ENCODE measurements at regions not wholly inside any gene's neighbourhood (a gene's known extent, or its start where the extent isn't known, plus 50 kb on each side); places are given as distances from the start of the nearest gene placed in this dataset.

- no peak overlapping the region for H3K27ac ChIP-seq (ENCODE audit: low read depth in 2 of 2, low read length in 1 of 2)
- WGBS, 2 donors = 91 to 96% methylated on average over 10 of the region's 10 CpGs
- H3K4me3 ChIP-seq (ENCODE audit: low read depth in 1 of 2, low read length in 2 of 2) = no peak overlapping the region
- H3K9me3 ChIP-seq (ENCODE audit: control insufficient read depth in 2 of 2, insufficient read depth in 1 of 2, low read depth in 1 of 2, low read length in 1 of 2) = peaks cover 0 to 3% of the 10 kb centered on the region in 2 donors
- no peaks in the 10 kb centered on the region for H3K4me1 ChIP-seq (ENCODE audit: control insufficient read depth in 2 of 2, insufficient read depth in 2 of 2, low read length in 1 of 2)
- H3K27me3 ChIP-seq (ENCODE audit: control insufficient read depth in 1 of 2, insufficient read depth in 2 of 2, low read length in 2 of 2) = no peaks in the 10 kb centered on the region
- H3K36me3 ChIP-seq (ENCODE audit: control insufficient read depth in 2 of 2, insufficient read depth in 2 of 2, low read length in 1 of 2) = no peaks in the 10 kb centered on the region
These were observed 253.6 kb upstream of the NOX3 start for GRCh38 chr6:155709262-155709661.

GRCh38 chr6:155708100-155708499 is 252.5 kb upstream of the NOX3 start:
- no peak overlapping the region for H3K27ac ChIP-seq (ENCODE audit: low read depth in 2 of 2, low read length in 1 of 2)
- peaks cover 0 to 3% of the 10 kb centered on the region in 2 donors for H3K9me3 ChIP-seq (ENCODE audit: control insufficient read depth in 2 of 2, insufficient read depth in 1 of 2, low read depth in 1 of 2, low read length in 1 of 2)
- H3K4me1 ChIP-seq (ENCODE audit: control insufficient read depth in 2 of 2, insufficient read depth in 2 of 2, low read length in 1 of 2) = no peaks in the 10 kb centered on the region
- no peak overlapping the region for H3K4me3 ChIP-seq (ENCODE audit: low read depth in 1 of 2, low read length in 2 of 2)
- peaks cover 0 to 2% of the 10 kb centered on the region in 2 donors for H3K27me3 ChIP-seq (ENCODE audit: control insufficient read depth in 1 of 2, insufficient read depth in 2 of 2, low read length in 2 of 2)
- no peaks in the 10 kb centered on the region for H3K36me3 ChIP-seq (ENCODE audit: control insufficient read depth in 2 of 2, insufficient read depth in 2 of 2, low read length in 1 of 2)
- WGBS, 2 donors = 96 to 98% methylated on average over 5 of the region's 5 CpGs

GRCh38 chr6:155706806-155707205 is 251.2 kb upstream of the NOX3 start:
- no peak overlapping the region for H3K4me3 ChIP-seq (ENCODE audit: low read depth in 1 of 2, low read length in 2 of 2)
- no peak overlapping the region for H3K27ac ChIP-seq (ENCODE audit: low read depth in 2 of 2, low read length in 1 of 2)
- WGBS, 2 donors = 84 to 89% methylated on average over 1 of the region's 1 CpG
- peaks cover 0 to 3% of the 10 kb centered on the region in 2 donors for H3K9me3 ChIP-seq (ENCODE audit: control insufficient read depth in 2 of 2, insufficient read depth in 1 of 2, low read depth in 1 of 2, low read length in 1 of 2)
- peaks cover 0 to 2% of the 10 kb centered on the region in 2 donors for H3K27me3 ChIP-seq (ENCODE audit: control insufficient read depth in 1 of 2, insufficient read depth in 2 of 2, low read length in 2 of 2)
- no peaks in the 10 kb centered on the region for H3K4me1 ChIP-seq (ENCODE audit: control insufficient read depth in 2 of 2, insufficient read depth in 2 of 2, low read length in 1 of 2)
- H3K36me3 ChIP-seq (ENCODE audit: control insufficient read depth in 2 of 2, insufficient read depth in 2 of 2, low read length in 1 of 2) = no peaks in the 10 kb centered on the region

DNA sequence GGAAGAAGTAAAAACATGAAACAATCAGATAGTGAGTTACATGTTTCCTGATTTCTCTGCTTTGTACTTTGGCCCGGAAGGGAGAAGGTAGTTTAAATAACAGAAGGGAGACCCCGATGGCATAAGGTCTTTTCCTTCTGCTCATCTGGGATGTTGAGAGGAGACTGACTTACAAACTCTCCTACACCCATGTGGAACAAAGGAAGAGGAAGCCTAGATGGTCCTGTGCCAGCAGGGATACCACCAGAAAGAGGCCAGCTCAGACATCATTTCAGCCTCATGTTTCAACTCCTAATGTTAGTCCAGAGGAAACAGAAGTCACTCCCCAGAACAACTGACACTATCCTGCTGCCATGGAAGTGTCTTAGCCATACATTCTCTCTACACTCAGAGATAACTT is 250.7 kb upstream of the NOX3 start:
- no peaks in the 10 kb centered on the region for H3K4me1 ChIP-seq (ENCODE audit: control insufficient read depth in 2 of 2, insufficient read depth in 2 of 2, low read length in 1 of 2)
- peaks cover 0 to 3% of the 10 kb centered on the region in 2 donors for H3K9me3 ChIP-seq (ENCODE audit: control insufficient read depth in 2 of 2, insufficient read depth in 1 of 2, low read depth in 1 of 2, low read length in 1 of 2)
- H3K27me3 ChIP-seq (ENCODE audit: control insufficient read depth in 1 of 2, insufficient read depth in 2 of 2, low read length in 2 of 2) = peaks cover 0 to 2% of the 10 kb centered on the region in 2 donors
- no peak overlapping the region for H3K27ac ChIP-seq (ENCODE audit: low read depth in 2 of 2, low read length in 1 of 2)
- 72 to 73% methylated on average over 2 of the region's 2 CpGs for WGBS, 2 donors
- H3K4me3 ChIP-seq (ENCODE audit: low read depth in 1 of 2, low read length in 2 of 2) = no peak overlapping the region
- H3K36me3 ChIP-seq (ENCODE audit: control insufficient read depth in 2 of 2, insufficient read depth in 2 of 2, low read length in 1 of 2) = no peaks in the 10 kb centered on the region

DNA sequence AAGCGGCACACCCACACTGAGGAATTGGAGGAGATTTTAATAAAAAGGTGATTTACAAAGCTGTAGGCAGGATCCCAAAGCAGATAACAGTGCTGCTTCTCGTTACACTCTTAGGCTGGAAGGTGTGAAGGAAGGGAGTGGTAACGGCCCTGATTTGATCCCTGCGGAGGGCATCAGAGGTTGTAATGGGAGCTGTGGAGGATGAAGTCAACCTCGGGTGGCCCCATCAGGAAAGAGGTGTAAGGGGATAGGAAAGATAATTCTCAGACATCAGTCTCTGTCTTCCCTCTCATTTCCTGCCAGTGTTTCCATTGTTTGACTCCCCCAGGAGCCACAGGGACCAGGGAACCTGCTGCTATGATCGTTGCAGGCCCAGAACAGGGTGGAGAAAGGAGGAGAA is 245.7 kb upstream of the NOX3 start:
- Histone ChIP-seq H3K36me3 (ENCODE audit: control insufficient read depth in 2 of 2, insufficient read depth in 2 of 2, low read length in 1 of 2) (no peaks in the 10 kb centered on the region), H3K27ac (ENCODE audit: low read depth in 2 of 2, low read length in 1 of 2) (no peak overlapping the region), H3K4me1 (ENCODE audit: control insufficient read depth in 2 of 2, insufficient read depth in 2 of 2, low read length in 1 of 2) (no peaks in the 10 kb centered on the region), H3K27me3 (ENCODE audit: control insufficient read depth in 1 of 2, insufficient read depth in 2 of 2, low read length in 2 of 2) (peaks cover 0 to 2% of the 10 kb centered on the region in 2 donors), H3K4me3 (ENCODE audit: low read depth in 1 of 2, low read length in 2 of 2) (no peak overlapping the region), H3K9me3 (ENCODE audit: control insufficient read depth in 2 of 2, insufficient read depth in 1 of 2, low read depth in 1 of 2, low read length in 1 of 2) (no peaks in the 10 kb centered on the region)
- WGBS, 2 donors = 71 to 73% methylated on average over 6 of the region's 6 CpGs

DNA sequence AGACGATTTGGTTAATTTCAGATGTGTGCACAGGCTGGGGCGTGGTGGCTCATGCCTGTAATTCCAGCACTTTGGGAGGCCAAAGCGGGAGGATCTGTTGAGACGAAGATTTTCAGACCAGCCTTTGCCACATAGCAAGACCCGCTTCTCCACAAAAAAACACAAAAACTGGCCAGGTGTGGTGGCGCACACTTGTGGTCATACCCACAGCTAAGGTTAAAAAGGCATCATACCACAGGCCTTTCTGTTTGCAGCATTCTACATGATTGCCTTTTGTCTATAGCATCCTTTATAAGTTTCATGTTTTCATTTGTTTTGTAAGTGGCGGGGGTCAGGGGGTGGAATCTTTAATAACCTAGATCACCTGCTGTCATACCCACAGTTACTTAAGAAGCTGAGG is 239.9 kb upstream of the NOX3 start:
- no peaks in the 10 kb centered on the region for H3K9me3 ChIP-seq (ENCODE audit: control insufficient read depth in 2 of 2, insufficient read depth in 1 of 2, low read depth in 1 of 2, low read length in 1 of 2)
- 87 to 90% methylated on average over 7 of the region's 7 CpGs for WGBS, 2 donors
- no peaks in the 10 kb centered on the region for H3K36me3 ChIP-seq (ENCODE audit: control insufficient read depth in 2 of 2, insufficient read depth in 2 of 2, low read length in 1 of 2)
- no peaks in the 10 kb centered on the region for H3K4me1 ChIP-seq (ENCODE audit: control insufficient read depth in 2 of 2, insufficient read depth in 2 of 2, low read length in 1 of 2)
- H3K4me3 ChIP-seq (ENCODE audit: low read depth in 1 of 2, low read length in 2 of 2) = no peak overlapping the region
- H3K27me3 ChIP-seq (ENCODE audit: control insufficient read depth in 1 of 2, insufficient read depth in 2 of 2, low read length in 2 of 2) = no peaks in the 10 kb centered on the region
- no peak overlapping the region for H3K27ac ChIP-seq (ENCODE audit: low read depth in 2 of 2, low read length in 1 of 2)

DNA sequence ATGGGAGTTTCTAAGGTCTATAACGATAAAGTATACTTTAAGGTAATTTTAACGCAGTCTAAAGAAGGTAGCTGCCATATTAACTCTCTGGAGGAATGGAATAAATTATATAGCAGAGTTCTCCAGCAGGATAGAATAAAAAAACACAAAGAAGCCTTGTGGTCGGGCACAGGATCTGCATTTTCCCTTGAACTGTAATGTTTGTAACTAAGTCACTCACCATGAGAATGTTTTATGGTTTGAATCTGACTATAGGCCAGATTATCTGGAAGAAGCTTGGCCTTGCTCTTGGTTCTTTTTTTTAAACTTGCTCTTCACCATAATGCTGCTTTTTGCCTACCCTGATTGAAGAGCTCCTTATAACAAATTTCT is 238.8 kb upstream of the NOX3 start:
- H3K27ac ChIP-seq (ENCODE audit: low read depth in 2 of 2, low read length in 1 of 2) = no peak overlapping the region
- WGBS, 2 donors = 75 to 91% methylated on average over 3 of the region's 3 CpGs

GRCh38 chr6:155693573-155694418 is 238.2 kb upstream of the NOX3 start:
- Histone ChIP-seq H3K4me3 (ENCODE audit: low read depth in 1 of 2, low read length in 2 of 2) (no peak overlapping the region), H3K4me1 (ENCODE audit: control insufficient read depth in 2 of 2, insufficient read depth in 2 of 2, low read length in 1 of 2) (no peaks in the 10 kb centered on the region), H3K36me3 (ENCODE audit: control insufficient read depth in 2 of 2, insufficient read depth in 2 of 2, low read length in 1 of 2) (no peaks in the 10 kb centered on the region), H3K9me3 (ENCODE audit: control insufficient read depth in 2 of 2, insufficient read depth in 1 of 2, low read depth in 1 of 2, low read length in 1 of 2) (no peaks in the 10 kb centered on the region), H3K27me3 (ENCODE audit: control insufficient read depth in 1 of 2, insufficient read depth in 2 of 2, low read length in 2 of 2) (no peaks in the 10 kb centered on the region), H3K27ac (ENCODE audit: low read depth in 2 of 2, low read length in 1 of 2) (no peak overlapping the region)
- WGBS, 2 donors = 64 to 87% methylated on average over 10 of the region's 10 CpGs

More for the DNA sequence above, 238.8 kb upstream of the NOX3 start:
- Histone ChIP-seq H3K27me3 (ENCODE audit: control insufficient read depth in 1 of 2, insufficient read depth in 2 of 2, low read length in 2 of 2) (no peaks in the 10 kb centered on the region), H3K9me3 (ENCODE audit: control insufficient read depth in 2 of 2, insufficient read depth in 1 of 2, low read depth in 1 of 2, low read length in 1 of 2) (no peaks in the 10 kb centered on the region), H3K4me1 (ENCODE audit: control insufficient read depth in 2 of 2, insufficient read depth in 2 of 2, low read length in 1 of 2) (no peaks in the 10 kb centered on the region), H3K4me3 (ENCODE audit: low read depth in 1 of 2, low read length in 2 of 2) (no peak overlapping the region), H3K36me3 (ENCODE audit: control insufficient read depth in 2 of 2, insufficient read depth in 2 of 2, low read length in 1 of 2) (no peaks in the 10 kb centered on the region)

DNA sequence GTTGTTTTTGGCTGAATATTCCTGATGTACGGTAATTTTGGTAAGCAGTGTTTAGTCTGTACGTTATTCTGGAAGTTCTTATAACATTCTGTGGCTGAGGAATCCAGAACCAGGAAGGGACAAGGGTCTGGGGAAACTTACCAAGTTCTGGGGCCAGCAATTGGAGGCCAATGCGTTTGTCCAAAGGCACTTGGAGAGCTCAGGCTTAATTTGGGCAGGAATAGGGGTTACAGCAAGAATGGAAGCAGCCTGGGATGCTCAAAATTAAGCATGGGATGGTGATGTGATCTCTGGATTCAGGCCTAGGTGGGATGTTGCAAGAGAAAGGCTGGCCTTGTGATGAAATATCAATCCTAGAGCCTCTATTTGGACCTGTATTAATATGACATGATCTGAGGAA is 235.2 kb upstream of the NOX3 start:
- Histone ChIP-seq H3K36me3 (ENCODE audit: control insufficient read depth in 2 of 2, insufficient read depth in 2 of 2, low read length in 1 of 2) (no peaks in the 10 kb centered on the region), H3K27me3 (ENCODE audit: control insufficient read depth in 1 of 2, insufficient read depth in 2 of 2, low read length in 2 of 2) (no peaks in the 10 kb centered on the region), H3K4me3 (ENCODE audit: low read depth in 1 of 2, low read length in 2 of 2) (no peak overlapping the region), H3K27ac (ENCODE audit: low read depth in 2 of 2, low read length in 1 of 2) (no peak overlapping the region), H3K4me1 (ENCODE audit: control insufficient read depth in 2 of 2, insufficient read depth in 2 of 2, low read length in 1 of 2) (no peaks in the 10 kb centered on the region), H3K9me3 (ENCODE audit: control insufficient read depth in 2 of 2, insufficient read depth in 1 of 2, low read depth in 1 of 2, low read length in 1 of 2) (no peaks in the 10 kb centered on the region)
- WGBS, 2 donors = 65 to 82% methylated on average over 3 of the region's 3 CpGs

- H3K27me3 ChIP-seq (ENCODE audit: control insufficient read depth in 1 of 2, insufficient read depth in 2 of 2, low read length in 2 of 2) = no peaks in the 10 kb centered on the region
- no peaks in the 10 kb centered on the region for H3K4me1 ChIP-seq (ENCODE audit: control insufficient read depth in 2 of 2, insufficient read depth in 2 of 2, low read length in 1 of 2)
- H3K36me3 ChIP-seq (ENCODE audit: control insufficient read depth in 2 of 2, insufficient read depth in 2 of 2, low read length in 1 of 2) = no peaks in the 10 kb centered on the region
- 66 to 75% methylated on average over 6 of the region's 6 CpGs for WGBS, 2 donors
- H3K9me3 ChIP-seq (ENCODE audit: control insufficient read depth in 2 of 2, insufficient read depth in 1 of 2, low read depth in 1 of 2, low read length in 1 of 2) = no peaks in the 10 kb centered on the region
- H3K27ac ChIP-seq (ENCODE audit: low read depth in 2 of 2, low read length in 1 of 2) = no peak overlapping the region
- no peak overlapping the region for H3K4me3 ChIP-seq (ENCODE audit: low read depth in 1 of 2, low read length in 2 of 2)
These were observed 232.0 kb upstream of the NOX3 start for GRCh38 chr6:155687645-155688044.
